ENCODE measurements at regions not wholly inside any gene's neighbourhood (a gene's known extent, or its start where the extent isn't known, plus 50 kb on each side); places are given as distances from the start of the nearest gene placed in this dataset.

DNA sequence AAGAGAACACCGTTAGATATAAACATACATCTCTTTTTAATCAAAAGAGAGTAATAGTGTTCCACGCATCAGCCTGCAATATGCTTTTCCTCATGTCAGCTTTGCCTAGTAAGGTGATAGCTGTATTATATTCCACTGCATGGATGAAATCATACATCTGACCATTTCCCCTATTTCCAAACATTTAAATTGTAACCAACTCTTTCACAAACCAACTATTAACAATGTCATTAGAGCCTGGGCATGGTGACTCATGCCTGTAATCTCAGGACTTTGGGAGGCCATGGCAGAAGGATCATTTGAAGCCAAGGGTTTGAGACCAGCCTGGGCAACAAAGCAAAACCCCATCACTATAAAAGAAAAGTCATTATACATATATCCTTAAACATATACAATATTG lies 284.8 kb downstream of the BCL11A start:
- no peaks in the 10 kb centered on the region for H3K4me1 ChIP-seq
- H3K4me3 ChIP-seq: no peak overlapping the region
- no peak for TF ChIP-seq POLR2A (IDR thresholded peaks at IDR 0.05)
- TF ChIP-seq, protein P1, sequence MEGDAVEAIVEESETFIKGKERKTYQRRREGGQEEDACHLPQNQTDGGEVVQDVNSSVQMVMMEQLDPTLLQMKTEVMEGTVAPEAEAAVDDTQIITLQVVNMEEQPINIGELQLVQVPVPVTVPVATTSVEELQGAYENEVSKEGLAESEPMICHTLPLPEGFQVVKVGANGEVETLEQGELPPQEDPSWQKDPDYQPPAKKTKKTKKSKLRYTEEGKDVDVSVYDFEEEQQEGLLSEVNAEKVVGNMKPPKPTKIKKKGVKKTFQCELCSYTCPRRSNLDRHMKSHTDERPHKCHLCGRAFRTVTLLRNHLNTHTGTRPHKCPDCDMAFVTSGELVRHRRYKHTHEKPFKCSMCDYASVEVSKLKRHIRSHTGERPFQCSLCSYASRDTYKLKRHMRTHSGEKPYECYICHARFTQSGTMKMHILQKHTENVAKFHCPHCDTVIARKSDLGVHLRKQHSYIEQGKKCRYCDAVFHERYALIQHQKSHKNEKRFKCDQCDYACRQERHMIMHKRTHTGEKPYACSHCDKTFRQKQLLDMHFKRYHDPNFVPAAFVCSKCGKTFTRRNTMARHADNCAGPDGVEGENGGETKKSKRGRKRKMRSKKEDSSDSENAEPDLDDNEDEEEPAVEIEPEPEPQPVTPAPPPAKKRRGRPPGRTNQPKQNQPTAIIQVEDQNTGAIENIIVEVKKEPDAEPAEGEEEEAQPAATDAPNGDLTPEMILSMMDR (IDR thresholded peaks at IDR 0.05): no peak
- no peak for DNase-seq
- no peaks in the 10 kb centered on the region for H3K9me3 ChIP-seq
- no peaks in the 10 kb centered on the region for H3K27me3 ChIP-seq
- H3K36me3 ChIP-seq: no peaks in the 10 kb centered on the region
- H3K27ac ChIP-seq: no peak overlapping the region

DNA sequence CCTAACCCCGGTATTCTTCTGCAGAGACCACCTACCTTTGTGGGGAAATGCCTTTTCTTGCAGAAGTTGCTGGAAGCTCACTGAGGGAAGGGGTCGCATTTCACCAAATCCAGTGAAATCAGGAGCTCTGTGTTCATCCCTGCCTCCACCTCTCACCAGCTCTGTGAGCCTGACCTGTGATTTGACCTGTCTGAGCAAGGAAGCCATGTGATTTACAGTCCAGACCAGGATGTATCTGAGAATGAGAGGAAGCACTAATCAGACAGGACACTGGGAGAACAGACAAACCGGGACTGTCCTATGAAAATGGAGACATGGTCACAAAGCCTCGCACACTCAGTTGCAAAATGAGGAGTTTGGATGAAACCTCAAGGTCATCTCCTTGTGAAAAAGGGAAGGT lies 285.4 kb downstream of the BCL11A start:
- TF ChIP-seq, protein P1 (IDR thresholded peaks at IDR 0.05): no peak
- TF ChIP-seq POLR2A (IDR thresholded peaks at IDR 0.05): no peak
- DNase-seq: no peak
- no peak overlapping the region for H3K4me3 ChIP-seq
- H3K27ac ChIP-seq: no peak overlapping the region
- no peaks in the 10 kb centered on the region for H3K9me3 ChIP-seq
- no peaks in the 10 kb centered on the region for H3K36me3 ChIP-seq
- no peaks in the 10 kb centered on the region for H3K27me3 ChIP-seq
- H3K4me1 ChIP-seq: no peaks in the 10 kb centered on the region

DNA sequence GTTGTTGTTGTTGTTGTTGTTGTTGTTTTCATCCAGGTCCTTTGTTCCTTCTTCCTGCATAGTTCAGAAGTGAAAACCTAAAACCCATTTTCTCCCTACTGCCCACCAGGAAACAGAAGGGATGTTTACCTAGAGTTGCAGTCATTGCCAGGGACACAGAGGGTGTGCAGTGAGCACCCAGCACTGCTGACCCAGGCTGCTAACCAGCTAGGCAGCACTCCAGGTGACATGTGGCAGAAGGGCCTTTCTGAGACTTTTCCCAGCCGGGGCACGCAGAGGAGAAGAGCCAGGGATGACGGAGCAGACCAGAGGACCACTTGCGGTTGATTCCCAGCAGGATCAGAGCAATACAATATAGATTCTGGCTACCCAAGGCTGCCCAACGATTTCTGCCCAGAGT lies 286.3 kb downstream of the BCL11A start:
- H3K9me3 ChIP-seq: no peaks in the 10 kb centered on the region
- H3K4me3 ChIP-seq: no peak overlapping the region
- no peaks in the 10 kb centered on the region for H3K36me3 ChIP-seq
- no peaks in the 10 kb centered on the region for H3K27me3 ChIP-seq
- H3K4me1 ChIP-seq: no peaks in the 10 kb centered on the region
- H3K27ac ChIP-seq: no peak overlapping the region
- DNase-seq: no peak
- TF ChIP-seq, protein P1 (IDR thresholded peaks at IDR 0.05): no peak
- no peak for TF ChIP-seq POLR2A (IDR thresholded peaks at IDR 0.05)

DNA sequence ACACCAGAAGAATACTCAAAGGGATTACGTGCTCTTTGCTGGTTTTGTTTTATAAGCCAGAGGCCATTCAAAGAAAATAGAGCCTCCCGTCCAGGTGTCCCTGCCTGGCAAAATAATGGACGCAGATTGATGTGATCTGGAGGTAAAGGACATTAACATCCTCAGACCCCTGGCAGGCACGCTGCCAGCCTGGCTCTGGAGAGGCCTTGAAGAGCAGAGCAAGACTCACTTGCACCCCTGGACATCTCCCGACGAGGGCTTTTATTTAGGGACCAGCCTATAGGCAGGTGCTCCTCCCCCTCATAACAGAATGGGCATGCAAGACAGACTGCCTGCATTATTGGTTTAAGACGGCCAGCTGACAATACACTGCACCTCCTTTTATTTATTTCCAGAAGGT lies 291.3 kb downstream of the BCL11A start:
- Histone ChIP-seq H3K36me3 (no peaks in the 10 kb centered on the region), H3K9me3 (no peaks in the 10 kb centered on the region), H3K4me1 (no peaks in the 10 kb centered on the region), H3K27ac (no peak overlapping the region), H3K4me3 (no peak overlapping the region), H3K27me3 (no peaks in the 10 kb centered on the region)
- no peak for TF ChIP-seq POLR2A (IDR thresholded peaks at IDR 0.05)
- TF ChIP-seq, protein P1 (IDR thresholded peaks at IDR 0.05): no peak
- no peak for DNase-seq

DNA sequence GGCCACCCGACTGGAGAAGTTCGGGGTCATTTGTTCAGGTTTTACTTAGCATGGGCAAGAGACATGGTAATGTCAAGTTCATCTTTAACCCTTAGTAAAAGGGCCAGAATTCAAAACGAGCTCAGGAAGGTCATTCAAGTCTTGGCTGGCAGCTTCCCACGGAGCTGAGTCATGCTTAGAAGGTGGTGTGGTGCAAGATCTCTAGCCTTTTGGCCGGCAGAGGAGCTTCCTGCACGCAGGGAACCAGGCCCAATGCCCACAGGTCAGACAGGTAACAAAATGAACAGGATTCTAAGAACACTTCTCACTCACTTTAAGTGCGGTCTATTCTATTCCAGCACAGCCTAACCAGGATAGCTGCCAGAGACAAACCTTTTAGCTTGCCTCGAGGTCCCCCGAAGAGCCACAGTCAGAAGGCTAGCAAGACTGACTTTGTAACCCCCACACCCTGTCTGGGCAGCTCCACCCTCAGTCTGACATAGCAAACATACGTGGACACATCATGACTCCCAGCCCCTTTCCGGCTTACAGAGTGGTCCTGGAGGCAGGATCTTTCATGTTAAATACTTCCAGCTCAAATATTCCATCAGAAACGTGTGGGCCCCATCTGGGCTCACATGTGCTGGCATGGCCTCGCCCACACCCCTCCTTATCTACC lies 292.7 kb downstream of the BCL11A start:
- H3K4me1 ChIP-seq: no peaks in the 10 kb centered on the region
- no peaks in the 10 kb centered on the region for H3K36me3 ChIP-seq
- H3K4me3 ChIP-seq: no peak overlapping the region
- no peak for TF ChIP-seq POLR2A (IDR thresholded peaks at IDR 0.05)
- TF ChIP-seq, protein P1 (IDR thresholded peaks at IDR 0.05): no peak
- DNase-seq: no peak
- no peaks in the 10 kb centered on the region for H3K27me3 ChIP-seq
- H3K9me3 ChIP-seq: no peaks in the 10 kb centered on the region
- H3K27ac ChIP-seq: no peak overlapping the region

DNA sequence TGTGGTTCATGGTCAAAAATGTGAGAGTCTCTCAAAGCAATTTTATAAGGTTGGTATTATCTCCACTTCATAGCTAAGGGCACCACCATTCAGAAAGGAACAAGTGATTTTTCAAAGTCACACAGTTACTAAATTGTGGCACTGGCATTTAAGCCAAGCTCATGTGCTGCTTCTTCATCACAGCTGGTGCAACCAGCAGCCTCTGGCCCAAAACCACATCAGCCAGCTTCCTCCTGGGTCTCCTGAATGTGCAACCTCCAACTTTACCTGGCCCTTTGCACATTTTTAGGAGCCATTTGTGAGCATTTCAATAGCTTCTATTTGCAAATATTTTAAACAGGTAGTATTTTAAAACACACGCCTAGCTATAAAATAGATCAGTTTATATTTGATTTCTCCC lies 293.7 kb downstream of the BCL11A start:
- Histone ChIP-seq H3K27me3 (no peaks in the 10 kb centered on the region), H3K4me1 (no peaks in the 10 kb centered on the region), H3K27ac (no peak overlapping the region), H3K36me3 (no peaks in the 10 kb centered on the region), H3K4me3 (no peak overlapping the region), H3K9me3 (no peaks in the 10 kb centered on the region)
- DNase-seq: no peak
- no peak for TF ChIP-seq POLR2A (IDR thresholded peaks at IDR 0.05)
- TF ChIP-seq, protein P1 (IDR thresholded peaks at IDR 0.05): no peak

All from Peyer's patch (tissue), 4 donors.